DMS114 treated with DMSO at 0.1 percent for 48 hours (cell line): ENCODE measurements at regions not wholly inside any gene's neighbourhood (a gene's known extent, or its start where the extent isn't known, plus 50 kb on each side); places are given as distances from the start of the nearest gene placed in this dataset.

Experiments
- DNase-seq: peaks from one replicate; lab custom pipeline; 2025; ENCODE audit not compliant: unreplicated experiment; lab: John Stamatoyannopoulos, UW

DNA sequence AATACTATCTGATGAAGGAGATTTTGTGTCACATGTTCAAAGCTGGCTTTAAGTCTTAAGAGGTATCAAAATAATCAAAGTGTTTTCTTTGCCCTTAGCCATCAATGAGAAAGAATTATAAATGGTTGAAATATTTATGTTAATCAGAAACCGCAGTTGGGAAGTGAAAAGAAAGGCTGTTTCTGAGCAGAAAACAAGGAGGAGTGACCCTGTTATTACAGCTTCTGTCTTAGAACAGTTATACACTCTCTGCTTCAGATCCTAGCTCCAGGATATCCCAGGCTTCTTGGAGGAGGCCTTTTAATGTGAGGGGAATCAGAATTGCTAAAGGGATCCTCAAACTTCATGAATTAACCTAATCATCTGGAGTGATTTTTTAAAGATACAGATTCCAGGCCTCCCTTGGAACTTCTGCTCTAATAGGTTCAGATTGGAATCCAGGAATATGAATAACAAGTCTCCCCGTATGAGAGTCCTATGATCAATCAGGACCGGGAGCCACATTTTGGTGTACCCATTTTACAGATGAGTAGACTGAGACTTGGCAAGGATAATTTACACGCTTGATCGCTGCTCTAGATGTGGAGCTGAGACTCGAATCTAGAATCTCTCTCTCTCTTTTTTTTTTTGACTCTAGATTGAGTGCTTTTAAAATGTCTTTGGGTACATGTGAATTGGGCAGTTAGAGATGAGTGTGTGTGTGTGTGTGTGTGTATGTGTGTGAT, 50.8 kb upstream of the JAG1 start:
- no peak for DNase-seq

DNA sequence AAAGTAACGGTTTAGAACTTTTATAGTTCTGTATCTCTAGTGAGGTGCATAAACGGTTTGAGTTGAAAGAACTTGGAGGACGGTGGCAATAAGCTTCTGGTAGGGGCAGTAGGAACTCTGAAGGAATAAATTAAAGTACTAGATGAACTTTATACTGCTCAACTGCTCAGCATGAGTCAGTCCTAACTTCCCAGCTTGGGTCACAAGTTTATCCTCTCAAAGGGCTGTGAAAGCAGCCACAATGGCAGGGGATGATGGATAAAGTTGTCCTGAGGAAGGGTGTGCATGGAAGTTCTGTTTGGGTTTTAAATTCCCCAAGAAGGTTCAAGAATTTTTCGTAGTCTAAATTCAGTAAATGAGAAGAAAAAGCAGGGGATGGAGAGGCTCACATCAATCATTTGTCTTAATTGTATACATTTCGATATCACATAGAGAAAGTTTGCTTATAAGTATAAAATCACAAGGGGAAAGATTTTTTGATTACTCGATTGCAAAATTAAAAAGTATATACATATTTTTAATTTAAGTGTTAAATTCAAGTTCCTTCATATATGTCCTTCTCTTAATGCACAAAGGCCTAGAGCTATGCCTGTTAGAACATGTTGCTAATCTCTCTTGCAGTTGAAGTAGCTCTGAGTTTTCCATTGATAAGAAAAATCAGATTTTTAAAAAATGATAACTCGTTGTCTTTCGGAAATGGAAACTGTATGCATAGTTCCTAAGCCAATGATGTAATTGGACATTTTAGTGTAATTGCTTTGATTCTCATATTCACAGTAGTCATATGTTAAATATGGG, 55.3 kb upstream of the JAG1 start:
- DNase-seq, result no peak

DNA sequence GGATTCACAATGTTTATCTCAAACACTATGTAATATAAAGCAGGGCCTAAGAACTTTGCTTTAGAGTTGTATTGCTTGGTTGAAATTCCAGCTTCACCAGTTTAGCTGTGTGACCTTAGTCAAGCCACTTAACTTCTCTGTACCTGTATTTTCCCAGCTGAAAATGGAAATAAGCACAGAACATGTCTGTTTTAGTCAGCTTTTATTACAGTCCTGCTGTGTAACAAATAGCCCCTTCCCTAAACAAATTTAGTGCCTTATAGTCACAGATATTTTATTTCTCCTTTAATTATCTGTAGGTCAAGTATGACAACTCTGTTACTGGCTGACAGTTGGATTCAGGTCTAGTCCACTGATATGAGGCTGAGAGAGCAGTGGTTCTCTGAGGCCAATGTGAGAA, 56.0 kb upstream of the JAG1 start:
- DNase-seq, result no peak

DNA sequence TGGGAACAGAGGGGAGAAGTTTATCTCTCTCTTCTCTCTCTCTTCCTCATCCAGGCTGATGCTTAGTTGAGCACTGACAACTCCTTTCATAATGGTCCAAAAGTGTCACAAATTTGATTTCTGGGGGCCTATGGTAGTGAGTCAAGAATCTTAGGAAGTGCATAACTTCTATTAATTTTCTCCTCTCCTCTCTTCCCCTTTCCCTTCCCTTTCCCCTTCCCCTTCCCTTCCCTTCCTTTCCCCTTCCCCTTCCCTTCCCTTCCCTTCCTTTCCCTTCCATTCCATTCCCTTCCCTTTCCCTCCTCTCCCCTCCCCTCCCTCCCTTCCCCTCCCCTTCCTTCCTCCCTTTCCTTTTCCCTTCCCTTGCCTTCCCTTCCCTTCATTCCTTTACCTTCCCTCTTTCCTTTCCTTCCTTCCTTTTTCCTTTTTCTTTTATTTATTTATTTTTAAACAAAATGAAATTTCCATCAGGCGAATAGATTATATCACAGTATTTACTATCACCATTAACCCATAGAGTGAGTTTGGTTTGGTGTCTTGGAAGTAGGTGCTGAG, 56.9 kb upstream of the JAG1 start:
- DNase-seq, result no peak

DNA sequence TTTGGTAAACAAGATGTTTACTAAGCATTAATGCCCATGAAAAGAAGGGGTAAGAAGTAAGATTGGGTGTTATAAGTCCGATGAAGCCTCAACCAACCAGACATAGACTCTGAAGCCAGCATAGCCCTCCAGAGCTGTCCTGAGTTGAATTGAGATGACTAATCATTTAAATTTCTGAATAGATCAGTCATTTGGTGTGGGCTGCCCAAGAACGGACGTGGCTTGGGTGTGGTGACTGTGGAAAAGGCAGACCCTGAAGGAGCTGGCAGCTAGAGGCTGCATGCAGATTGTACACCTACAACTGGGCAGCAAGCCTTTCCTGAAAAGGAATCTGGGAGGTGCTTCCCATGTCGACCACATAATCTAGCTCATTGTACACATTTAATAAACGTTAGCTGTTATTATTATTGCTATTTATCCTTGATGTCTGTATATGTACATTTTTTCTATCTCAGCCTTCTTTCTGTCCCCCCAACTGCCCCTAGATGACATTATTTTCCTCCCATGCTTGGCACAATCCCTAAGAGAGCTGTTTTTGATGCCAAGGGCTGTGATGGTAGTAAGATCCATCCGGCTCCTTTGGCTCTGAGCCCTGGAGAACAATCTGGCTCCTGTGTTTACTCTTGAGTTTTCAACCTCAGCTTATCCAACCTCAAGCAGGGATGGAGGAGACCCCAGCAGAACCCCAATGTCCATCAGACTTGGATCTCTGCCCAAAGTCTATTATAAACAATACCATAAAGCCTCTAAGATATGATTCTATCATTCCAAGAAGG, 57.6 kb upstream of the JAG1 start:
- no peak for DNase-seq

DNA sequence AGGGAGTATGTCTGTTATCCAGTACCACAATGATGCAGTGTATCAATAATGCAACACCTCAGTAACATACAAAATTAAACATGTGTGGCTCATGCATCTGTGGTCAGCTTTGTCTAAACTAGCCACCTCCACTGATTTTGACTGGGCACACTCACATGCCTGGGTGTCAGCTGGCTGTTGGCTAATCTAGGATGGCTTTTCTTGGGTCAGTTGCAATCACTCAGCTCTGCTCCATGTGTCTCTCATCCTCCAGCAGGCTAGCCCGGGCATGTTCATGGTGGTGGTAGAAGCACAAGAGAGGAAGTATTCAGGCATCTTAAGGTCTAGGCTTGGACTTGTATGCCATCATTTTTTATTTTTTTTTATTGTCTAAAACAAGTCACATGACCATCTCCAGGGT, 59.3 kb upstream of the JAG1 start:
- DNase-seq, result no peak

DNA sequence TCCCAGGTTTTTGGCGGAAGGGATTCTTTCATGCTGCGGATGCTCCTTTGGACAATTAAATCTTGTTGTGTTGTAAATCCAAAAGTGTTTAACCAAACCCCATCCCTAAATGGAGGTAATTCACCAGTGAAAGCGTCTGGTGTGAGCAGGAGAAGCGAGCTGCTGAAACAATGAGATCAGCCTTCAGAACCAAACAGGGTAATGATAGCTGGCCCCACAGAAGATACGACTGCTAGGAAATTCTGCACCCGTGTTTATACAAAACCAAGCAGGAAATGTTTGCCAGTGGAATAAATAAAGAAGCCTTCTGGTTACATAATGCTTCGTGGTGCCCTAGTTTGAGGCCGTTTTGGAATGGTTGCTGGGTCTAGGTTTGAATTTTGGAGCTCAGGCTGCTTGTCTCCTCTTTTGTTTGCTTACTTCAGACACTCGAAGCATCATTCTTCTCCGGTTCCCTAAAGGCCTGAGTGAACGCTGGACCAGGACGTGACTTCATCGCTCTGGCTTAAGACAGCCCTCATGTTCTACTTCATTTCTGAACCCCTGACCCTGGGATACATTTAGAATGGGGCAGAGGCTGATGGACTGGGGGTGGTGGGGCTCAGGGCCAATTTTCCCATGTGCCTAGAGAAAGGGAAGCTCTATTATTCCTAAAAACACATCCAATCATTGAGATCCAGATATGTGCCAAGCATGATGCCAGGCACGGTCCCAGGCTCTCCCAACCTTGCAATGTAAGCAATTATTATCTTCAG, 61.6 kb upstream of the JAG1 start:
- DNase-seq, result no peak

DNA sequence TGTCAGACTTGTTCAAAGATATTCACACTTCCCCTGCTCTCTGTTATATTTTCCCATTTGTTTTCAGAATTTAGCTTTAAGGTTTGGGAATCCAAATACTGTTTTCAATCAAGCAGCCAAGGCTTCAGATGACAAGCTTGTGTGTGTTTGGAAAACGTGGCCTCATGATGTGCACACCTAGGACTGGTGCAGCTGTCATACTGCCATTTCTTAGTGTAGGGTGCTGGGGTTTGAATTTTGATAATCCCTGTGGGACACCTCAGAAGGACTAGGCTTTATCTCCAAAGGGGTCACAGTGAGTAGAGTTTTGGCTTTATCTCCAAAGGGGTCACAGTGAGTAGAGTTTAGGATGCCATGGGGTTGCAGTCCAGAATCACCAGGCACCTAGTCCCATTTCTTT, 65.3 kb upstream of the JAG1 start:
- no peak for DNase-seq

DNA sequence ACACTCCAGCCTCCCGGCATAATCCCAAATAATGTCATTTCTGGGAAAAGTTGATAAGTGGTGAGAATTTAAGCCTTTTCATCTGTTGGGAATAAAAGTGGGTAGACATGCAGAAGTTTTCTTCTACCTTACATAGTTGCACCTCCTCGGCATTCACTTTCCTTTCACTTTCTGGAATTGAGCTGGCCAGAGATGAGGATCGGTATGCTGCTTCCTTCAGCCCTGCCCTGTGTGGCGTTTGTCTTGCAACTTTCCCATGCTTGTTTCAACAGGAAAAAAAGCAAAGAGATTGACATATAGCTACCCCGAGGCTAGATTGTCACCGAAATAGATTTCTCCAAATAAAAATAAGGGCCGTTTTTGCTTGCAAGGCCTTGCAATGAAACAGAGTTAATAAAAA, 65.8 kb upstream of the JAG1 start:
- no peak for DNase-seq

DNA sequence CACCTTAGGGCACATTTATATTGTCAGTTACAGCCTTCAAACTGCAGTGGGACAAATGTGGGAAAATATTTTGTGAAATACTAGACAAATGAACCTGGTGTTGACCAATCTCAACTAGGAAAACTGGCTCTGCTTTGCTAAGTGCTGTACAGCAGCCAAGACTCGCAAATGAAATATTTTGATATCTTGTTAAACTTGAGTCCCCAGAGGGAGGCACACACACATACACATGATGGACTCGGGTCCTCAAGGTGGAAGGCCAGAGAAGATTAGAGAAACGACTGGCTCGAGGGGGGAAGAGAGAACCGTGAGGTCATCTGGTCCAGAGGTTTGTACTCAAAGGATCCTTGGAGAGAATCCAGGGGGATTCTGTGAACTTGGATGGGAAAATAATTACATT, 67.3 kb upstream of the JAG1 start:
- DNase-seq, result no peak

DNA sequence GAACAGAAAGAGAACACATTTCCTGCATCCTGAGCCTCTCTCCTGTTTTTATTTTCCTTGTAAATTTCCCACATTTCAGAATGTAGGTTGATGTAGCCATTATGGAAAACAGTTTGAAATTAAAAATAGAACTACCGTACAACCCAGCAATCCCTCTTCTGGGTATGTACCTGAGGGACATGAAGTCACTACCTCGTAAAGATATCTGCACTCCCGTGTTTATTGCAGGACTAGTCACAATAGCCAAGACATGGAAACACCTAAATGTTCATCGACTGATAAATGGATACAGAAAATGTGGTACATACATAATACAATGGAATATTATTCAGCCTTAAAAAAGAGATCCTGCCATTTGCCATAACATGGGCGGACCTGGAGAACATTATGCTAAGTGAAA, 72.0 kb upstream of the JAG1 start:
- no peak for DNase-seq

DNA sequence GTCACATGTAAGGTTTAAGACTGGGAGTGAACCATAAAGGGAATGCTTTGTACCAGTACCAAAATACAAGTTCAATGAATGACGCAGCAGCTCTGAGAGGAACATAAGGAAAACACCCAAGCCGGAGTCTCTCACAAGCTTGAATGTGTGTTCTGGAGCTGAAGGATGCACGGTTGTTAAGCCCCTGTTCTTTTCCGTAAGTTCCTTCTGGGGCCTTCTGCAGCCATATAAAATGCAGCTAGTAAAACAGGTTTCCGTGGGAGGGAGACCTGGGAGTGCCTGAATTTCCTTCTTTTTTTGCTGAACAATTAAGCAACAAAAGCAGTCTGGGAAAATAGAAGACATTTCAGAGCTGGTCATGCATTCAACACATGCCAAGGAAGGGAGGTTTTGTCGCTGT, 73.2 kb upstream of the JAG1 start:
- DNase-seq, result no peak

DNA sequence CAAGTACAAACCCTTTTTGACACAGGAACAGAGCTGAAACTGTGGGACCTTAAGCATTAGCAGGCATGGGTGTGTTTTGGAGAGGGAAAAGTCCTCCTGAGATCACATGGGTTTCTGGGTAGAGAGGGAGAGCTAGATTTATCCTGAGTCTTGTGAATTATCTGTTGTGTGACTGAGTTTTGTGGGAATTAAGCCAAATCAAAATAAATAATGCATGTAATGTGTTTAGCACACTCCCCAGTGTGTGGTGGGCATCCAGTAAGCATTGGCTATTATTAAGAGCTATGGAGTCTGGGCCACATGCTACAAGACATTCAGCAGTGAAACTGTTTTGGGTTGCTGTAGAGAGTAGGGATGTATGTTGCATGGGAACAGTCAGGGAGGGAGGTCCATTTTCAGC, 75.3 kb upstream of the JAG1 start:
- DNase-seq, result no peak

DNA sequence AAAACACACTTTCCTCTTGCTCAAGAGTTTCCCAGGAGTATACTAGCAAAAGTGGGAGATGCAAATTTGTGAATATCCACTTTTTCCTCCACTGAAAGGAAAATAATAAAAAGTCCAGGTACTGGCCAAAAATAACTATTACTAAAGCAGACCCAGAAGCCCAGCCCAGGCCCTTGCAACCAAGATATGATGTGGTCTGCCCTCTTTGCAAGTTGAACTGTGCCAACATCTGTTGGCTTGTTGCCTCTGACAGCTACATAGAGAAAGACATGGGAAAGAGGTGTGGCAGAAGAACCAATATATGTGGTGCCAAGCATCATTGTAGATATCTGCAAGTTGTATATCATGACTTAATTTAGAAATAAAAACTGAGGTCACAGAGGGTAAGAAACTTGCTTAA, 78.4 kb upstream of the JAG1 start:
- no peak for DNase-seq

DNA sequence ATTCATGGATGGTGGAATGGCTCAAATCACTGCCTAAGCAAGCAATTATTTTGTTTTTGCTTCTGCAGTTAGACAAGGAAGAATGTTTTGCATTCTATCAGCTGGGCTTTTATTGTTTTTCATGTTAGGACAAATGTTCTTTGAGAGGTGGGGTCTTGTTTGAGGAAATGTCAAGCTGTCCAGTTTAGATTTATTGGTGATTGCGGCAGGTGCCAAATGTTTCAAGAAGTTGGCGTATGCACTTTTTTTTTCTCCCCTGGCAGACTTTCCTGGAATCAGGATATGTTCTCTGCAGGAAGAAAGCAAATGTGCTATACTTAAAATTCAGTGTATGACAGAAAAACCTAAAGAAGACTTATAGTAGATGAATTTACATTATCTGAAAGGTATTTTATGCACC, 81.0 kb upstream of the JAG1 start:
- DNase-seq, result no peak

DNA sequence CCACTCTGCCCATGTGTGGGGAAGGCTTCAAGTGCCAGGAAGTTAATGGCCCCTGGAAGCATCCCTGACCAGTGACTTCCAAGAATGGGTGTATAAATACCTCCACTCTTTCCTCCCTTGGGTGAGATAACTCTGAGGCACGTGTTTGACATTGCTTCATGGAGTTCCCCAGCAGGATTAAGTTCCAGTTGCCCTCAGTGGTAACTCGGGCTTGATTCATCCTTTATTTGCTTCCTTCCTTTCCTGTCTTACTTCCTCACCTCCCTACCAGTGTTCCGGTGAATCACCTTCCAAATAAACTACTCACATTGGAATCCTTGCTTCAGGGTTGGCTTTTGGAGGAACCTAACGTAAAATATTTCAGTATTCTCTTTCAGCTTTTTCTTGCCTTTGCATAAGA, 84.6 kb upstream of the JAG1 start:
- no peak for DNase-seq

DNA sequence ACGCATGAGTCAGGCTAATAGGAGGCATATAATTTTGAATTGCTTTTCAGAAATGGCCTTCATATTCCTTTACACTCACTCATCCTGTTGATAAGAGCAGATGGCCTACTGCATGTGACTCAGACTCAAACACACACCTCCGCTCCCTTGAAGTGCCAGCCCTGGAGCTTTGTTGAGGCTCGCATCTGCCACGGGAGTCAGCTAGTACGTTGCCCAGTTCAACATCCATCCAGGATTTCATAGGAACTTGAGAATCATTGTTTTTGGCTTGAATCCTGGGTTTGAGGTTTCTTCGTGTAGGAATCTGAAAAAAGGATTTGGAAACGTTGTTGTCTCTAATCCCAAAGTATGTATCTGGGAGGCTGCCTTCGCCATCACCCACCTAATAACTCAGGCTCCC, 87.4 kb upstream of the JAG1 start:
- DNase-seq, result no peak

DNA sequence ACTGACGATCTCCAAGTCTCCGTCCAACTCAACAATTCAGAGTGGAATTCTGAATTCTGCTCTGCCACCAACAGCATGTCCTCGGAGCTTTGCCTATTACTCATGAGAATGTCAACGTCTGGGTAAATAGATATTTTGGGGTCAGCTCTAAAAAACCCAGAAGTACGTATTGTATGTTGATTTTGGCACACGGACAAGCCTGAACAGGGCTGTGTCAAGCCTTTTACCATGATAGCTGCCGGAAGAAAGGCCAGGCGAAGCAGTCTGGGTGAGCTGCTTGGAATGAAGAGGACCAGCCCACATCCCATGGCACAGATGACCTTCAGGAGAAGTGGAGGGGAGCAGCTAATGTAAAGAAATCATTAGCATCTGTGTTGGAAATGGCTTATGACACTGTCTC, 88.0 kb upstream of the JAG1 start:
- DNase-seq, result no peak

DNA sequence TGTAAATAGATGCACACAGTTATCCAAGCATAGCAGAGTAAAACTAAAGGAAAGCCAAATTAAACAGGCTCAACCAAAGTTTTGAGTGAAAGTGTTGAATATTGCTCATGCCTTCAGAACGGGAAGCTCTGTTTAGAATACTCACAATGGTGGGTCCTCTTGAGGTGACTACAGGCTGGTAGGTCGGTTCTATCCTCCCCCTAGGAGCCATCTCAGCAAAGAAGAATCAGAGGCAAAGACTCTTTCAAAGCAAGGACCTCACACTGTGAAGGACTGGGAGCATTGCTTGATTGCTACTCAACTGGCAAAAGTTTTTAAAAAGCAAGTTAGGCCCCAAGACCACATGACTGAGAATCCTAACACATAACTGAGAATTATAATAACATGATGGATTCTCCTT, 88.4 kb upstream of the JAG1 start:
- DNase-seq, result no peak

DNA sequence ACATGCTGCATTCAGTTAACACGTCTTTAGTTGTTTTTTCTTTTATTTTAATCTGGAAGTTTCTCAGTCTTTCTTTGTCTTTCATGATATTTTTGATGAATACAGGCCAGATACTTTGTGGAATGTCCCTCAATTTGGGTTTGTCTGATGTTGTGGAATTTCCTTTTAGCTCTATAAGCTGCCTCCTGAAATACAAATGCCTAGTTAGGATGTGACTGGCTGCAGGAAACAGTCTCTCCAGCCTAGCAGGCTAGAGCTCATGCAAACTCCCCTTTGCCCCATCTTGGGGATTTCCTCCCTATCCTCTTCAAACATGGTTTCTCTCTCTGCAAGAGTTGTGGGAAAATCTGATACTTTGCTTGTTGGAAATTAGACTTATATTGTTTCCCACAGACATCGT, 89.3 kb upstream of the JAG1 start:
- DNase-seq, result no peak

DNA sequence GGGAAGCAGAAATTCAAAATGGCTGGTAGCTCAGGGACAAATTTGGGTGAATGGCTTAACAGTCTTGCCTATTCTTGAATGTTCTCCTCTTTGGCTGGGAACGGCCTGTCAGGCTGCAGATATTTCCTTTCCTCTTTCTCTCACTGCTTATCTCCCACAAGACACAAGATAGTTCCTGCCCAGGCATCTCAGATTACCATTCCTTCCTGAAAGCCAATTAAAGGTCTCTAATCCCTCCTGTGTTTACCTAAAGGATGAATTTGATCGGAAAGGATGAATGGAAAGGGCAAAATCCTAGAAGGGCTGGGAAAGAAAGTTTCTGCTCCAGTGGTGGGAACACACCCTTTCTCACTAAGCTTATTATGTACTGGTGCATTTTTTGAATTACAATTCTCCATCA, 95.9 kb upstream of the JAG1 start:
- no peak for DNase-seq
